Common myeloid progenitor, CD34-positive (primary cell): ENCODE measurements at regions not wholly inside any gene's neighbourhood (a gene's known extent, or its start where the extent isn't known, plus 50 kb on each side); places are given as distances from the start of the nearest gene placed in this dataset.

Source experiments
- CTCF ChIA-PET: fragments of 350-600 bp; sonication (Branson Sonifier 250); formaldehyde crosslinking; loops from one replicate; lab custom pipeline; 2021; ENCODE audit warnings: antibody characterized with exemption; lab: Charles Lee
- POLR2A ChIA-PET: fragments of 350-600 bp; sonication (Branson Sonifier 250); formaldehyde crosslinking; loops from one replicate; lab custom pipeline; 2021; ENCODE audit warnings: antibody characterized with exemption; lab: Charles Lee
- DNase-seq, 3 donors: peaks; one replicate each; pipeline versions ENCODE4 v3.0.0 to v3.0.0-alpha.2; 2013
- H3K27ac ChIP-seq, 2 experiments: 1 replicate in 1 of 2; 2 replicates in 1 of 2; pipeline ENCODE4 v1.7.0; 2013; ENCODE audit warnings: inconsistent platforms in 2 of 2, low read length in 2 of 2, mild to moderate bottlenecking in 2 of 2, low read depth in 1 of 2, moderate library complexity in 1 of 2; ENCODE audit not compliant: severe bottlenecking in 2 of 2, insufficient read depth in 1 of 2, poor library complexity in 1 of 2
- H3K27me3 ChIP-seq, 5 experiments: replicated peaks in 2 of 5; 1 replicate in 3 of 5; 2 replicates in 2 of 5; pipeline versions ENCODE4 v1.6.1 to v1.7.0; 2013; ENCODE audit warnings: low read length in 4 of 5, mild to moderate bottlenecking in 2 of 5, moderate library complexity in 2 of 5, inconsistent platforms in 1 of 5; ENCODE audit not compliant: insufficient read depth in 5 of 5, control insufficient read depth in 4 of 5
- H3K36me3 ChIP-seq, 4 experiments: 1 replicate in 2 of 4; 2 replicates in 2 of 4; pipeline versions ENCODE4 v1.6.1 to v1.7.0; 2013; ENCODE audit warnings: low read length in 3 of 4, control low read depth in 1 of 4, mild to moderate bottlenecking in 1 of 4; ENCODE audit not compliant: control insufficient read depth in 4 of 4, insufficient read depth in 4 of 4
- H3K4me1 ChIP-seq, 4 experiments: 1 replicate in 3 of 4; 2 replicates in 1 of 4; pipeline versions ENCODE4 v1.6.1 to v1.7.1; 2013; ENCODE audit warnings: low read length in 3 of 4, mild to moderate bottlenecking in 3 of 4, control low read depth in 1 of 4, inconsistent platforms in 1 of 4, moderate library complexity in 1 of 4; ENCODE audit not compliant: control insufficient read depth in 4 of 4, insufficient read depth in 4 of 4; ENCODE audit errors: control extremely low read depth in 1 of 4
- H3K4me3 ChIP-seq, 7 experiments: 1 replicate in 4 of 7; 2 replicates in 3 of 7; pipeline versions ENCODE4 v1.5.1 to v1.7.0; 2013; ENCODE audit warnings: mild to moderate bottlenecking in 7 of 7, low read length in 6 of 7, moderate library complexity in 6 of 7, inconsistent platforms in 2 of 7, low read depth in 2 of 7, control low read depth in 1 of 7; ENCODE audit not compliant: insufficient read depth in 4 of 7, control insufficient read depth in 1 of 7; ENCODE audit errors: extremely low read depth in 1 of 7
- H3K9me3 ChIP-seq, 5 experiments: 1 replicate in 4 of 5; 2 replicates in 1 of 5; pipeline versions ENCODE4 v1.6.1 to v1.7.1; 2013; ENCODE audit warnings: low read length in 4 of 5, mild to moderate bottlenecking in 2 of 5, inconsistent platforms in 1 of 5, low read depth in 1 of 5, moderate library complexity in 1 of 5; ENCODE audit not compliant: control insufficient read depth in 4 of 5, insufficient read depth in 2 of 5; ENCODE audit errors: control extremely low read depth in 1 of 5
- WGBS: methylation state at CpG from one replicate; pipeline ENCODE4 v1.1.5; 2013; ENCODE audit not compliant: insufficient coverage; 5-methylcytosine and 5-hydroxymethylcytosine counted together

GRCh38 chr16:79959226-79959625 is 358.7 kb upstream of the MAF start:
- no peaks in the 10 kb centered on the region for H3K27me3 ChIP-seq
- no peak overlapping the region for H3K4me3 ChIP-seq
- no peak overlapping the region for H3K27ac ChIP-seq
- CTCF ChIA-PET, result no interaction called here
- no peaks in the 10 kb centered on the region for H3K36me3 ChIP-seq
- H3K4me1 ChIP-seq, result no peaks in the 10 kb centered on the region
- POLR2A ChIA-PET, result no interaction called here
- 80% methylated on average over 1 of the region's 1 CpG for WGBS
- no peaks in the 10 kb centered on the region for H3K9me3 ChIP-seq
- no peak for DNase-seq

DNA sequence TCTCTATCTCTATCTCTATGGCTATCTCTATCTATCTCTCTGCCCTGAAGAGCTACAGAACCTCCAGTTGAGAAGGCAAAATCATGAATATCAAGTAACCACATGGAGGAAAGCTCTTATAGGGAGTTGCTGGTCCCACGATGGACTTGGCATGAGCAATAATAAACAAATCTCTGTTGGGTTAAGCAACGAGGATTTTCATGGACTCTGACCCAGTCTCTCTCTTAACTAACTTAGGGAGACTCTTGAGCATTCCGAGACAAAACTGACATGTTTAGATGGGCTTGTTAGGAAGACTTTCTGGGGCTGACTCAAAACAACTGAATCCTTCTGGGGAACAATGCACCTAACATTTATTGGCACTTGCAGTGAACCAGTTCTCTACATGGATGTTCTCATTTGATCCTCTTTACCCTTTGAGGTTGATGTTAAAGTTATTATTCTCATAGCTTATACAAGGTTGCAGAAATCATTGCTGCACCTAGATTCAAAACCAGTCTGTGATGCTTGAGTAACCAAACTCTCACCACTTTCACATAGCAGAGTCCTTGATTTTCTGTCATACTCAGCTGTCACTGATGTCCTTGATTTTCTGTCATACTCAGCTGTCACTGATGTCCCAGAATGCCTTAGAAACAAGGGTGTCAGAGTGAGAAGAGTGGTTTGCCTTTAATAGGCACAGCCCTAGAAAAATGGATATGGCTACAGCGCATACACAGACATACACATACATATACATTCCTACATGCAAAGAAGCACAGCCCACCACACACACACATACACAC is 354.6 kb upstream of the MAF start:
- Histone ChIP-seq H3K27me3 (no peaks in the 10 kb centered on the region), H3K4me1 (no peaks in the 10 kb centered on the region), H3K9me3 (no peaks in the 10 kb centered on the region), H3K27ac (no peak overlapping the region), H3K4me3 (no peak overlapping the region), H3K36me3 (no peaks in the 10 kb centered on the region)
- no peak for DNase-seq
- 100% methylated on average over 4 of the region's 4 CpGs for WGBS
- ChIA-PET POLR2A (no interaction called here), CTCF (interaction anchor here (1.1 kb wide), 1 partner anchor 41 kb away, joined by 3 read pairs; no protein-coding TSS in a partner anchor)

DNA sequence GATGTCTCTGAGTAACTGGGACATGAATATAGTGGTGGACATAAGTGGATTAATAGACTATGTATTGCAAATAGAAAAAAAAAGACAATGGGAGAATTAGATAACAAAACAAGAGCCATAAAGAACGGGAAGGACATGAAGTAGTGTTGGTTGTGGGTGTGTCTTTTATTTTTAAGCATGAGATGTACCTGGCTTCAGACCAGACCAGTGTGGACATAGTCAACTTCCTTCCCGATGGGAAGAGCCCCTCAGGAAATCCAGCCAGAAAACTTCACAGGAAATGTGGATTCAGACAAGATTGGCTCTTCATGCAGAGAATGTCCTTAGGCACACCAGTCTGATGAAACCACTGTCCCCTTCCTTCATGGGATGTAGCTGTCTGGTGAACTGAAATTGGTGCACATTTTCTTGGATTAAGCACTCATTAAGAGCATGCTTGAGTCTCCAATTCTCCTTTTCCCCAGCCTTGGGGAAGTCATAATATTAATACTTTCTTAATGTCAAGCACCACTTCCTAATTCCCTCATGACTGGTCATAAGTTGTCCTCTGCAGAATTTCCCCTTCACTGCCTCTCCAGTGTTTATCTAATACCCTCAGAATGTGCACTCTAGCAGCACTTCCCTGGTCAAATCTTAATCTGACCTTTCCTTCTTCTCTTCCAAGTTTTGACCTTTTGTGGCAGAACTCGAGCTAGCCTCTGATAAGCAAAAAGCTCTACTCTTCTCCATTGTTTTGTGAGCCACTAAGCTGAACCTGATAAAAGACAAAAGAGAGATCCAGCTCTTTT is 350.6 kb upstream of the MAF start:
- Histone ChIP-seq H3K27ac (no peak overlapping the region), H3K4me1 (no peaks in the 10 kb centered on the region), H3K9me3 (no peaks in the 10 kb centered on the region), H3K27me3 (no peaks in the 10 kb centered on the region), H3K36me3 (no peaks in the 10 kb centered on the region), H3K4me3 (no peak overlapping the region)
- peak in 1 of 3 donors; percentile 10 for DNase-seq
- 65% methylated on average over 3 of the region's 3 CpGs for WGBS
- POLR2A ChIA-PET, result no interaction called here
- CTCF ChIA-PET, result no interaction called here

- 67% methylated on average over 1 of the region's 1 CpG for WGBS
- CTCF ChIA-PET, result no interaction called here
Observed at GRCh38 chr16:79949417-79949816, 348.9 kb upstream of the MAF start.

GRCh38 chr16:79947771-79948170 is 347.2 kb upstream of the MAF start:
- H3K4me1 ChIP-seq, result no peaks in the 10 kb centered on the region
- no peaks in the 10 kb centered on the region for H3K27me3 ChIP-seq
- ChIA-PET CTCF (no interaction called here), POLR2A (no interaction called here)
- H3K4me3 ChIP-seq, result no peak overlapping the region
- no peaks in the 10 kb centered on the region for H3K9me3 ChIP-seq
- no peak for DNase-seq
- WGBS, result 82% methylated on average over 3 of the region's 3 CpGs
- no peak overlapping the region for H3K27ac ChIP-seq
- no peaks in the 10 kb centered on the region for H3K36me3 ChIP-seq

More at GRCh38 chr16:79949417-79949816, 348.9 kb upstream of the MAF start:
- no peaks in the 10 kb centered on the region for H3K36me3 ChIP-seq
- H3K27ac ChIP-seq, result no peak overlapping the region
- no peak for DNase-seq
- POLR2A ChIA-PET, result no interaction called here
- no peaks in the 10 kb centered on the region for H3K9me3 ChIP-seq
- H3K27me3 ChIP-seq, result no peaks in the 10 kb centered on the region
- H3K4me3 ChIP-seq, result no peak overlapping the region
- no peaks in the 10 kb centered on the region for H3K4me1 ChIP-seq

DNA sequence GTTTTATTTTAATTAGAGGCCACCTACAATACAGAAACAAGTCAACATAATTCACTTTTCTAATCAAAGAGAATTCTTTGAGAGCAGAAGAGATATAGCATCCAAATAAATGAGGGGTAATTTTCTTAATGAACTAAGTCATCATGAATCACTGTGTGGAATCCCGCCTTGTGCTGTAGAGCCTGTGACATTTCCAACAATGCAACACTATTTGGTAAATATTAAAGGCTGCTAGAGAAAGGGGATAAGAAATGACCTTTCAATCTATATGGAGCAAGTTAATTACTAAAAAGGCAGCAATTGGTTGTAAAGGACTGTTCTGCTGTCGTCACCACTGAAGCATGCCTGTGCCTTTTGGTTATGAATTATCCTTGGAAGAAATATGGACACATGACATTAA is 345.7 kb upstream of the MAF start:
- H3K4me1 ChIP-seq, result no peaks in the 10 kb centered on the region
- H3K27ac ChIP-seq, result no peak overlapping the region
- no peaks in the 10 kb centered on the region for H3K9me3 ChIP-seq
- POLR2A ChIA-PET, result no interaction called here
- DNase-seq, result no peak
- no peaks in the 10 kb centered on the region for H3K36me3 ChIP-seq
- H3K27me3 ChIP-seq, result no peaks in the 10 kb centered on the region
- CTCF ChIA-PET, result no interaction called here
- WGBS, result no CpG with 5 or more reads among the region's 2 CpGs
- H3K4me3 ChIP-seq, result no peak overlapping the region

- 100% methylated on average over 2 of the region's 3 CpGs for WGBS
- POLR2A ChIA-PET, result no interaction called here
Observed at GRCh38 chr16:79943736-79944135, 343.2 kb upstream of the MAF start.

More at GRCh38 chr16:79943736-79944135, 343.2 kb upstream of the MAF start:
- no peak overlapping the region for H3K4me3 ChIP-seq
- no peaks in the 10 kb centered on the region for H3K9me3 ChIP-seq
- H3K27me3 ChIP-seq, result no peaks in the 10 kb centered on the region
- H3K36me3 ChIP-seq, result no peaks in the 10 kb centered on the region
- no peak for DNase-seq
- CTCF ChIA-PET, result interaction anchor here (1.2 to 1.3 kb wide), 2 partner anchors 10 to 13 kb away, joined by 3 to 4 read pairs; no protein-coding TSS in a partner anchor
- H3K27ac ChIP-seq, result no peak overlapping the region
- no peaks in the 10 kb centered on the region for H3K4me1 ChIP-seq
